ENCODE measurements at regions not wholly inside any gene's neighbourhood (a gene's known extent, or its start where the extent isn't known, plus 50 kb on each side); places are given as distances from the start of the nearest gene placed in this dataset.

DNA sequence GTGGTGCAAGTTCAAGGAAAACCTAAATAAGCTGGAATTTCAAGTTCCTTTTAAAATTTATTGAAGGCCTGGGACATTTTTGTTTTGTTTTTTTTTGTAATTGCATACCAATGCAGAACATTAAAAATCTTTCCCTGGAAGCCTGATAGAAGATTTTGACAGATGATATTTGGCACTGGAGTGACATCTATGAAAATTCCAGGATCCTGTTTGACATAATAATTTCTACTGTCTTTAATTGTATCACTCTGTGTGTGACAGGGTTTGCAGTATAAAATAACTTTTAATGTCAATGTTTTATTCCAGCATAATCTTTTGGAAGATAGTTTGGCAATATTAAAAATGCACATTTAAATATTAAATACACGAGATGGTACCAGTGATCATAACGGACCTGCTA is 514.2 kb upstream of the ACO1 start:
- no peak for TF ChIP-seq POLR2A (IDR thresholded peaks at IDR 0.05)
- TF ChIP-seq, protein P1, sequence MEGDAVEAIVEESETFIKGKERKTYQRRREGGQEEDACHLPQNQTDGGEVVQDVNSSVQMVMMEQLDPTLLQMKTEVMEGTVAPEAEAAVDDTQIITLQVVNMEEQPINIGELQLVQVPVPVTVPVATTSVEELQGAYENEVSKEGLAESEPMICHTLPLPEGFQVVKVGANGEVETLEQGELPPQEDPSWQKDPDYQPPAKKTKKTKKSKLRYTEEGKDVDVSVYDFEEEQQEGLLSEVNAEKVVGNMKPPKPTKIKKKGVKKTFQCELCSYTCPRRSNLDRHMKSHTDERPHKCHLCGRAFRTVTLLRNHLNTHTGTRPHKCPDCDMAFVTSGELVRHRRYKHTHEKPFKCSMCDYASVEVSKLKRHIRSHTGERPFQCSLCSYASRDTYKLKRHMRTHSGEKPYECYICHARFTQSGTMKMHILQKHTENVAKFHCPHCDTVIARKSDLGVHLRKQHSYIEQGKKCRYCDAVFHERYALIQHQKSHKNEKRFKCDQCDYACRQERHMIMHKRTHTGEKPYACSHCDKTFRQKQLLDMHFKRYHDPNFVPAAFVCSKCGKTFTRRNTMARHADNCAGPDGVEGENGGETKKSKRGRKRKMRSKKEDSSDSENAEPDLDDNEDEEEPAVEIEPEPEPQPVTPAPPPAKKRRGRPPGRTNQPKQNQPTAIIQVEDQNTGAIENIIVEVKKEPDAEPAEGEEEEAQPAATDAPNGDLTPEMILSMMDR (IDR thresholded peaks at IDR 0.05) = no peak
